Epithelial cell of proximal tubule (primary cell): ENCODE measurements at regions not wholly inside any gene's neighbourhood (a gene's known extent, or its start where the extent isn't known, plus 50 kb on each side); places are given as distances from the start of the nearest gene placed in this dataset.
A peak's percentile ranks its signal among the peaks of the same experiment; 100 is the strongest.

Source experiments
- DNase-seq: peaks from one replicate; pipeline ENCODE4 v3.0.0-alpha.2; 2011; ENCODE audit warnings: low read depth
- H3K4me3 ChIP-seq: 2 replicates; pipeline ENCODE4 v1.5.1; 2011; ENCODE audit warnings: low read depth, mild to moderate bottlenecking, low read length
- TF ChIP-seq, protein P1 (sequence below): conservative IDR thresholded peaks from 2 replicates; pipeline ENCODE4 v1.5.1; 2012; ENCODE audit warnings: low read depth, mild to moderate bottlenecking, low read length

DNA sequence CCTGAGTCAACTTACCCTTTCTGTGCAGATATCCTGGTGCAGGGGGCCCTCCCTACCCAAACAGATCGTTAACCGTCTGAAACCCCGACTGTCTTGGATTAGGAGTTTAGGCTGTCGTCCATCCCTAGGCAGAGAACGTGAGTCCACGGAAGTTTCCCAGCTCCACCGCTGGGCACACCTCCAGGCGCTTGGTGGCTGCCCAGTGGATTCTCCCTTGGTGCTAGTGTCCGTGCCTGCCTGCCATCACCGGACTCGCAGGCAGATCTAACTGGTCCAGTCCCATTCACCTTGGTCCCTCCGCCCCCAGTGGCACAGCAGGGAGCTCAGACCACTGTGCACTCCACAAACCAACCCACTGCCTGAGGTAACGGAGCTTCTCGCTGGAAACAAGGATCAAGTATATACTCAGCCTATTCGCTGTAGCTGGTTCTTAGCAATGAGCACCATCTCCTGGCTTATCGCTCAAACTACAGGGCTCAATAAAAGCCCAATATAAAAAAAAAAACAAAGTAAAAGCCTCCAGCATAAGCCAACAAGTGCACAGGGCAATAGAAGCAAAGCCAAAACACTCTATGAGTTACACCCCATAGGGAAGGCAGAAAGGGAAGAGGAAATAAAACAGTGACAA, 79.5 kb upstream of the USP9Y start:
- H3K4me3 ChIP-seq, result no peak overlapping the region
- no peak for DNase-seq

DNA sequence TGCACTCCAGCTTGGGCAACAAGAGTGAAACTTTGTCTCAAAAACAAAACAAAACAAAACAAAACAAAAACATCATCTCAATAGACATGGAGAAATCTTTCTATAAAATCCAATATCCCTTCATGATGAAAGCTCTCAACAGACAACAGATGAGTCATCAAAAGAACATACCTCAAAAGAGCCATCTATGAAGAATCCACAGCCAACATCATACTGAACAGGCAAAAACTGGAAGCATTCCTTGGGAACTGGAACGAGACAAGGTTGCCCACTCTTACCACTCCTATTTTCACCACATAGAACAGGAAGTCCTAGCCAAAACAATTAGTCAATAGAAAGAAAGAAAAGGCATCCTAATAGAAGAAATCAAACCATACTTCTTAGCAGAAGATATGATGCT, 77.8 kb upstream of the USP9Y start:
- DNase-seq, result no peak
- TF ChIP-seq, protein P1, sequence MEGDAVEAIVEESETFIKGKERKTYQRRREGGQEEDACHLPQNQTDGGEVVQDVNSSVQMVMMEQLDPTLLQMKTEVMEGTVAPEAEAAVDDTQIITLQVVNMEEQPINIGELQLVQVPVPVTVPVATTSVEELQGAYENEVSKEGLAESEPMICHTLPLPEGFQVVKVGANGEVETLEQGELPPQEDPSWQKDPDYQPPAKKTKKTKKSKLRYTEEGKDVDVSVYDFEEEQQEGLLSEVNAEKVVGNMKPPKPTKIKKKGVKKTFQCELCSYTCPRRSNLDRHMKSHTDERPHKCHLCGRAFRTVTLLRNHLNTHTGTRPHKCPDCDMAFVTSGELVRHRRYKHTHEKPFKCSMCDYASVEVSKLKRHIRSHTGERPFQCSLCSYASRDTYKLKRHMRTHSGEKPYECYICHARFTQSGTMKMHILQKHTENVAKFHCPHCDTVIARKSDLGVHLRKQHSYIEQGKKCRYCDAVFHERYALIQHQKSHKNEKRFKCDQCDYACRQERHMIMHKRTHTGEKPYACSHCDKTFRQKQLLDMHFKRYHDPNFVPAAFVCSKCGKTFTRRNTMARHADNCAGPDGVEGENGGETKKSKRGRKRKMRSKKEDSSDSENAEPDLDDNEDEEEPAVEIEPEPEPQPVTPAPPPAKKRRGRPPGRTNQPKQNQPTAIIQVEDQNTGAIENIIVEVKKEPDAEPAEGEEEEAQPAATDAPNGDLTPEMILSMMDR, result no peak
- no peak overlapping the region for H3K4me3 ChIP-seq

More for the DNA sequence above, 79.5 kb upstream of the USP9Y start:
- TF ChIP-seq, protein P1, result peak; percentile 62

DNA sequence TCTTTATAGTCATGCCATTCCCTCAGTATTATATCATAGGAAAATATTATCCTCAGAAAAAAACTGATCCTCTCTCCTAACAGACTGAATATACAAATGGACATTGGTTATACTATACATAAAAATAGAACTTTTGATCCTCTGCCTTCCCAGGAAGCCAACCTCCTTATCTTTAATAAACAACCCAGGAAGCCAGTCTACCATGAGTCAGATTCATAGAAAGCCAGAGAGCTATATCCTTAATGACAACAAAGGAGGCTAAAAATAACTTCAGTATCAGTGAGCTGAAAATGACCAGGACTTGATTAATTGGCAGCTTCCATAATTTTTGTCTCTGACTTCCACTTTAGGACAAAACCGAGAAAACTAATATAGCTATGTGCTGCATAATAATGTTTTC, 58.0 kb upstream of the USP9Y start:
- no peak overlapping the region for H3K4me3 ChIP-seq
- DNase-seq, result no peak
- TF ChIP-seq, protein P1, result no peak

DNA sequence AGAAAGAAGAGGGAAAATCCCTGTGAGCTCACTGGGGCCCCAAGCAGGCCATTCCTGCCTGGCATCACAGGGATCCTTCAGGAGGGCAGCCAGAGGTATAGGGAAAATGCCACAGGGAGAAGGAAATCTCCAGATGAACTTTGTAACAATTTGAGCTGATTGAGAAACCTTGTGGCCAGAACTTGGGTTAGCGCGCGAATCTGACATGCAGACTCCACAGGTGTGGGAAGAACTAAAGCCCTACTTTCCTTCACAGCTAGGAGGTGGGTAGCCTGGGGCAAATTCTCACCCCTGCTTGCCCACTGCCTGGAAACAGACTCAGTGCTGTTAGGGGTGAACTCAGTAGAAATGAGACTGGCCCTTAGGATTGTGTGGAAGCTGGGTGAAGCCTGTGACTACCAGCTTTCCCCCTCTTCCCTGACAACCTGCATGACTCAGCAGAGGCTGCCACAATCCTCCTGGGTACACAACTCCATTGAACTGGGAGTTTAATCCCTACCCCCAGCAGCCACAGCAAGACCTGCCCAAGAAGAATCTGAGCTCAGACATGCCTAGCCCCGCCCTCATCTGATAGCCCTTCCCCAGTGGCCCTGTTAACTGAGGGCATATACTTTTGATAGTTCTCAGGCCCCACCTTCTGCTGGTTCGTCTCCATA, 57.2 kb upstream of the USP9Y start:
- H3K4me3 ChIP-seq, result no peak overlapping the region
- no peak for DNase-seq
- TF ChIP-seq, protein P1, result no peak

DNA sequence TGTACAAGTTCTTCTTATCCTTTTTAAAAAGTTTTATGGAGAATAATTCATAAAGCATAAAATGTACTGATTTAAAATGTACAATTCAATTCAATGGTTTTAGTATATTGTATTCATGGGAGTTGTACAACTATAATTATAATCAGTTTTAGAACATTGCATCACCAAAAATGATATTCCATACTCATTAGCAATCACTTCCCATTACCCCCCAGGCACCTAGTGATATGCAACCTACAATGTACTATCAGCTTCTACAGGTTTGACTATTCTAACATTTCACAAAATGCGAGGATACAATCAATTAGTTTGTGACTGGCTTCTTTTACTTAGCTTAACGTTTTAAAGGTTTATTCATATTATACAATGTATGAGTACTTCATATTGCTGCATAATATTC, 49.9 kb upstream of the USP9Y start:
- H3K4me3 ChIP-seq, result no peak overlapping the region
- TF ChIP-seq, protein P1, result no peak
- DNase-seq, result no peak
